HG02642 (cell line): ENCODE measurements at regions not wholly inside any gene's neighbourhood (a gene's known extent, or its start where the extent isn't known, plus 50 kb on each side); places are given as distances from the start of the nearest gene placed in this dataset.

Experiments
- ATAC-seq: cut with Tn5 transposase; IDR thresholded peaks from one replicate; pipeline ENCODE4 v1.9.1; 2021; ENCODE audit warnings: mild to moderate bottlenecking; ENCODE audit not compliant: unreplicated experiment, poor library complexity

DNA sequence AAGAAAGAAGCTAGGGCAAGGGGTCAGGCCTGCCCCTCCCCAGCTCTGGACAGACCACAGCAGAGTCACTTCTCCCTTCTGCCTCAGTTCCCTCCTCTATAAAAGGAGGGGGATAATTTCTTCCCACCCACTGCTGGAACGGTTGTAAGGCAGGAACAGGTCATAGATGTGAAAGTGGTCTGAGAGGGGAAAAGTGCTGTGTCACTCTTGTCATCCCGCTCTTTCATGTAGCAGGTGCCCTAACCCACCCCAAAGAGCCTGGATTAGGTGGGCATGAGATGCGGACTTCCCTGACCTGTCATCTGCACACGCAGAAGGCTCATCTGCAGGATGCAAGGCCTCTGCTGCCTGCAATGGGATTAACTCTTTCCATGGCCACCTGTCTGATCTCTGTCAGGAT, 218.2 kb upstream of the LRFN2 start:
- ATAC-seq, result no peak

DNA sequence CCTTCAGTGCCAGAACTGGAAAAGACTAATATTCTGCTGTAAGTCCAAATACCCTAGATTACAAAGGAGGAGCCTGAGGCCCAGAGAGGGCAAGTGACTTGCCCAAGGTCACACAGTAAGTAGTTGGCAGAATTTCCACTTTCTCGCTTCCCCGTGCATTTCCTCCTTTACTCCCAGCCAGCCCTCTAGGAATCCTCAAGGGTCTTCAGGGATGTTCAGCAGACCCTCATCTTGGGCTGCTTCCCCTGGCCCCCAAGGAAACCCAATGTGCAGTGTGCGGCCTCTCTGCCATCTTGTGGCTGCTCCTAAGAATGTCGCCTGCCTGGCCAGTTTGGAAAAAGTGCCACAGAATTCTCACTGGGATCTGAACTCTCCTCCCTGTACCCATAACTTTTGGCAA, 217.7 kb upstream of the LRFN2 start:
- ATAC-seq, result no peak

DNA sequence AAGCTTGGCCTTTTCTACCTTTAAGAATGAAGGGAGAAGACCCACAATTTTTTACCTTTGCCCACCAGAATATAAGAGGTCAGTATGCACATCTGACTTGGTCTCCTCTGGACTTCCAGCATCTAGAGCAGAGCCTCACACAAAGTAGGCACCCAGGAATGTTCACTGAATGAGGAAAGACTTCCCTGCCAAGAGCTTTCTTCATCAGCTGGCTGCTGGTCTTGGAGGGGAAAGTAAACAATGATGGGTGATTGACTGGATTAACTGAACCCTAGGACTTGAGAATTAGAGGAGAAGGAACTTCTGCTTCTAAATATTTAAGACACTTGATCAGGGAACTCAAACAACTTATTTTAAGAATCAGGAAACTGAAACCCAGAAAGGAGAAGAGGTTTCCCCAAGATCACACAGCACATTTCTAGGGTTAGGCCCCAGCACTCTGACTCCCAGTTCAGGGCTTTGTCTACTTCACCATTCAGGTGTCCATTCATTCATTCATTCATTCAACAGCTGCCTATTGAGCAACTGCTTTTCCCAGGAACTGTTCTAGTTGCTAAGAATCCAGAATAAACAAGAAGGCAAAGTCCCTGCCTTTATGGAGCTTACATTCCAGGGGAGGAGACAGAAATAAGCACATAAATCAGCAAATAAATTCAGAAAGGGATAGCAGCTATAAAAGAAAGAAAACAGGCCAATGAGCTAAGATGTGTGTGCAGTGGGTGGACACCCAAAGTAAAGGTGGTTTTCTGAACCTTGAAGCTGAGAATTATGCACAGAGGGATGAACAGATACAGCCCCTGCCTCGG, 216.9 kb upstream of the LRFN2 start:
- ATAC-seq, result no peak

DNA sequence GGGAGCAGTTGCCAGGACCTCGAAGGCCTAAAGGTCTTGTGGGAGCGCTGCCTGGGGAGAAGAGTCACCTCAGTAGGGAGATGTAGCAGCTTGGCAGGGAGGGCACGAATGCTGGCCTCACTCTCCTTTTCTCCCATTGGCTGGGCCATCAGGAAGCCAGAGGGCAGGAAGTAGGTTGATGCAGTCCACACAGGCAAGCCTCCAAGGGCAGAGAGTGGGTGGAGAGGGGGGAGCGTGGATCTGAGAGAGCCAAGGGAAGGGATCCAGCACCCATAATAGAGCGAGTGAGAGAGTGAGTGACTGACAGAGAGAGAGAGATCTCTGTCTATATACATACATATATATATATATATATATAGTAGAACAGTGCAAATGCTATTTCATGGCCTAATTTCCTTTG, 215.3 kb upstream of the LRFN2 start:
- ATAC-seq, result no peak

DNA sequence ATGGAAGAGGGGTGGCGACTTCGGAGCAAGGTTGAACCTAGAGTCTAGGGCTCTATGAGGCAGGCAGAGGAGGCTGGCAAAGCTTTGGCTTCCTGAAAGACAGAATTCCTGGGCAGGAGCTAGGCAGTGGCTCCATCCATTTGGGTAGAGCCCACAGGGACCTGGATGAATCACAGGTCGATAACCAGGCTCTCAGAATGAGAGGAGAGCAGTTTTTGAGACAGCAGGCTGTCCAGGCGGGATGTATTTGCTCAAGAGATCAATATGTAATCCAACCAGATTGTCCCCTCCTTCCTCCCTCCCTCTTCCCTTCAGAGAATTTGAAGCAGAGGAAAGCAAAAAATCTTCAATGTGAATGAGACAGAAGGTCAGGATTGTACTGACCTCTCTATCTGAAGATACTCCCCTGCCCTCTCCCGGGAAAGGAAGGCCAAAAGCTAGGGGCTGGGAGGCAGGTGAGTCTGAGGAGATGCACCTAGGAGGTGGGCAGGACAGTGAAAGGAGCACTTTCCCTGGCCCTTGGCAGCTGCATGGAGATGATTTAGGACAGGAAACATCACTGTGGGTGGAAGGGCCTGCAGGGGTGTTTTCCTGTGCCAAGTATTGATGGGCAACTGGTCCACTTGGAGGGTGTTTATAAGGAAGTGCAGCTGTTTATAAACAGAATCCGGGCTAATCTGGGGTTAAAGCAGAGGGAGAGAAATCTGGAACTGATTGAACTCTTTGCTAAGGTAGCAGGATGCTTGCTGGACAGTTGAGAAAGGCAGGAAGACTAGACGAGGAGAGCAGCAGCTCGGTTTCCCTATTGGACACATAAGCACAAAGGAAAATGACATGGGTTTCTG, 212.4 kb upstream of the LRFN2 start:
- ATAC-seq, result no peak

DNA sequence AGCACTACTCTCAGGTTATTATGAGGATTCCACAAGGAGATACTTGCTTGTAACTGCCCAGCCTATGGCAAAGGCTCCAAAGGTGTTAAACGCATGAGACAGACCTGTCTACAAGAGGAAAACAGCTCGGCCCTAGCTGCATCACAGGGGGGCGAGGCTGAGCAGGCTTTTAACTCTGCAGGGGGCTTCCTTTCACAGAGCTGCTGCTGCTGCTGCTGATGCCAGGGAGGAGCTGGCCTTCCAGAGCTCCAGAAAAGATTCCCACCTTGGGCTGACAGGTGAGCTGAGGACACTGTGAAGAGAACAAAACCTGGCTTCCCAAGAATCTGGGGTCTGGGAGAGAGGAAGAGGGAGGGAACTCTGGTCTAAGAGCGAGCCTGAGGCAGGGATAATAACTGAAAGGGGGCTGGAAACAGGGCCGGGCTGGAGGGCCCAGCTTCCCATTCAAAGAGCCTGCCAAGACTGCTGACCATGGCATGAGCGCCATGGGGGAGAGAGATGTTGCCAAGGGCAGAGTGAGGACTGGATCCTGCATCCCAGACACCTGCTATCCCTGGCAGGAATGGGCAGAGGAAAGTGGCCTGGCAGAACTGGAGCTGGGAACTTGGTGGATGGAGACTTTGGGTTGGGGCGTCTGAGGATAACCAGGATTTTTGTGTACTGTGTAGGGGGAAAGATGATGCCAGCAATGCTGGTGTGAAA, 211.1 kb upstream of the LRFN2 start:
- no peak for ATAC-seq

DNA sequence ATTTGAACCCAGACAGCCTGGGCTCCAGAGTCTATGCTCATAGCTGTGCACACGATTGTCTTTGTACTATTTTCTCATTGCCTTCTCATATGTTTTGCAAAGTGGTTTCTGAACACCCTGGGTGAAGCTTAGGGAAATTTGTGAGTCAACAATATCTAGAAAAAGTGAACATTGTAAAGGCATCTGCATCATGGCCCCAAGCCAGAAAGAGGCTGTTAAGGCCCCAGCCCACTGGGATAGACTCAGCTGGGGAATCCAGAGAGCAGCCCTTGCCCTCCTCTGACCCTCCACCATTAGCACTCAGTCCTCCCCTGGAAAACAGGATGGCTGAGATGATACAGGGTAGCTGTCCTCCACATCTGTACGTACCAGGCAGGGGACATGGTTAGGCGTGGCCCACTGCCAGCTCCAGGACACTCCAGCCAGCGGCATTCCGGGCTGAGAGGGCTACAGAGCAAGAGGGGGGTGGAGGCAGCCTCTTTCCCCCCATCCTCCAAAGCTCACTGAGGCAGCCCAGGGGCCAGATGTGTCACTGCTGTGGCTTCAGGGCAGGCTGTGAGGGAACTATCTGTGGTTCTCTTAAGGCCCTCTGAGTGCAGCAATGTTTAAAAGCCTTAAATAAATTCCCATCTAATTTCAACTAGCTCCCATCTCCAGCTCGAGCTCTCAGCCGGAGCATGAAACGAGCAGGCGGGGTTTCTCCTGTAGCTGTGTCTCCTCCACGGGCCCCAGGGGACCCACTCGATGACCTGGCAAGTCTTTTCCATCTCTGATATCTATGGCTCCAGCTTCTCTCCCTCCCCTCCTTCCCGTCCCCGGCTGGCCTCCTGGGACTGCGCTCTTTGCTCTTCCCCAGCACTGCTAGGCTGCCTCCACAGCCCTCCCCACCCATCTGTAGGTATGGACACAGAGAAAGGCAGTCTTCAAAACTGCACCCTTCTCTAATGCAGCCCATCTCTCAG, 209.4 kb upstream of the LRFN2 start:
- no peak for ATAC-seq

DNA sequence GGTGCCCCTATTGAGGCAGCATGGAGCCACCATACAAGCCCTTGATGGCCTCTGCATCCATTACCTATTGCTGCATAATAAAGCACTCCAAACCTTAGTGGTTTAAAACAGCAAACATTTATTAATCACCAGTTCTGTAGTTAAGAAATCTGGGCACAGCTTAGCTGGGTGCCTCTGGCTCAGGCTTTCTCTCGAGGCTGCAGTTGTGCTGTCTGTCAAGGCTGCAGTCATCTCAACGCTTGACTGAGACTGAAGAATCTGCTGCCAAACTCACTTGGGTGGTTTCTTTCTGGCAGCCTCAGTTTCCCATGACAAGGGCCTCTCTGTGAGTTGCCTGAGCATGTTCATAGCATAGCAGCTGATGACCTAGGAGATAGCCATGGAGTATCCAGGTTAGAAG, 207.4 kb upstream of the LRFN2 start:
- ATAC-seq, result no peak

DNA sequence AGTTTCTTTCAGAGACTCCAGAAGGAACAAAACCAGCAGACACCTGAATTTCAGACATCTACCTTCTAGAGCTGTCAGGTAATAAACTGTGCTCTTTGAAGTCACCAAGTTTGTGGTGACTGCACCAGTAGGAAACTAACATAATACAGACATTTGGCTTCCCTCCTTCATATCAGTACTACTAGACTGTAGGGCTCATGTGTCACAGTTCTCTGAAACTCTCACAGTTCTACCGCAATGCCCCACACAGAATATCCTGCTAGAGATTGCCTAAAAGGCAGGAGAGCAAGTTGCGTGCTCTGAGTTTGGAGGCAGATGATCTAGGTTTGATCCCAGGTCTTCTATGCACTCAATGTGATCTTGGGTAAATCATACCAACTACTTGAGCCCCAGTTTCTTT, 205.0 kb upstream of the LRFN2 start:
- no peak for ATAC-seq

DNA sequence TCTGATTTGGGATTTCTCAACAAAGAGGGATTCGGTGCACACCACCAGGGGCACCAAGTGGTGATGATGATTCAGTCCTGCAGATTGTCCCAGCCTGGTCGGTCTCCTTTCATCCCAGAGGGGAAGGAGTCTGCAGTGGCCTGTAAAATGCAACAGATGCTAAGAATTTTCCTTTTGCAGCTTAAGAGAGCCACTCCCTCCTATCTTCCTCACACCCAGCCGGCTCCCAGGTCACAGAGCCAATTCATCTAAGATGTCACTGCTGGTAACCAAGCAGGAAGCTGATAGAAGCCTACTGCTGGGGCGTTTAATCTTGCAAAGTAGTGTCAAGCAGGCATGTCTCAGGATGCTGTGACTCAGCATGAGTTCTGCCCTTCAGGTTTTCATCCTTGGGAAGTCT, 203.8 kb upstream of the LRFN2 start:
- ATAC-seq, result no peak

DNA sequence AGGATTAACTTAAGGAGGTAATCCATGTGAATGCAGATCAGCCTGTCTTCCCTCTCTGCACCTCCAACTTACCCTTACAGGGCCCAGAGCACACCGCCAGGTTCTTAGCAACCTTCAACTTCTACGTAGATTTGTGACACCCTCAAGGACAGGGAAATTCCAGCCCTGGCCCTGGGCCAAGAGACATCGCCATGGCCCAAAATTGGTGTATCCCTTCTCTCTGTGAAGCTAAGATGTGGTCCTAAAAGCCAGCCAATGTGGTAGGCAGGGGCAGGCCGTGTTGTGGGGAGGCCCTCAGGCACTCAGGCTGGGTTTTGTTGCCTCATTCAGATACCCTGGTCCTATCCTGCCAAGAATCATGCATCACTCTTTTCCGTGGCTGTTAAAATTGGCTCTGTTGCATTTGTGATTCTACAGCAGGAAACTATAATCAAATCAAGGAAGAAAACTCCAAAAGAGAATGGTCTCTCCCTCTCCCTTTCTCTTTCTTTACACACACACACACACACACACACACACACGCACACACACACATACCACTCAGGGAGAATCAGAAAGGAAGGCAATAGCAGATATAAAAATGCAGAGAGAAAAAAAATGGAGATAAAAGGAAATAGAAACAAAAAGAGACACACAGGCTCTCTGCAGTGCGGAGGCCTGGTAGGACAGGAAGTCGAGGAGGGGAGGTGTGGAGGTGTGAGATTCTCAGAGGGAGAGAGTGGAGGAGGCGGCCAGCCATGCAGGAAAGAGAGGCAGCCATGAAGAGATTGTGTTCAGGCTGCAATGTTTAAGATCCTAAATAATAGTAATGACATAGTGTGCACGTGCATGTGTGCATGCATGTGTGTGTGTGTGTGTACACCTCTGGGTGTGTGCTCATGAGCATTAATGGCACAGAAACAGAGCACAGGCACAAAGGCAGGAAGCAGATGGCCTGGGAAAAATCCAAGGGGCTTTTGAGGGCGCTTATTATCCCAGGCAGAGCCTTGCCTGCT, 201.8 kb upstream of the LRFN2 start:
- no peak for ATAC-seq

DNA sequence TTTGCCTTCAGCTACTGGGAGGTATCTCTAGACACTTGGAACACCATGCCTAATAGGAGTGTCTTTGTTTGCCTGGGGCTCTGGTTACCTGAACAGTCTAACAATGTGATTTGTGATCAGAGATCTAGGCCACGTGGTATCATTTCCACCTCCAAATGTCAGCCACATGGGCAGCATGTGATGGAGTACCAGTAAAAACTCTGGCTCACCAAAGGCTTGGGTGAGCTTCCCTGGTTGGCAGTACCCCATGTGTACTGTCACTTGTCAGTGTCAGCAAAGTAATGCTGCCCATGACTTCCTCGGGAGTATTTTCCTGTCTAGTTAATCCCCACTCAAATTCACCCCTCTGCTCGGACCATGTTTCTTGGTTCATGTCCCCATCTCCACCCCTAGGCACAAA, 195.2 kb upstream of the LRFN2 start:
- no peak for ATAC-seq

DNA sequence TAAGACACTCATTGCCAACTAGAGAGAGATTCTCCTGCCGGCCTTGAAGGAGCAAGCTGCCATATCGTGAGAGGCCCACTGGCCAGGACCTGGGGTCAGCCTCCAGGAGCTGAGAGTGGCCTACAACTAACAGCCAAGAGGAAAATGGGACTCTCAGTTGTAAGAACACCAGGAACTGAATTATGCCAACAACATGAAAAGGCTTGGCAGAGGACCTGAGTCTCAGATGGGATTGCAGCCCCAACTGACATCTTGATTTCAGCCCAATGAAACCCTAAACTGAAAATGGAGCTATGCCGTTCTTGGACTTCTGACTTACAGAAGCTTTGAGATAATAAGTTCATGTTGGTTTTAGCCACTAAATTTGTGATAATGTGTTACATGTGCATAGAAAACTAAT, 193.5 kb upstream of the LRFN2 start:
- ATAC-seq, result no peak

DNA sequence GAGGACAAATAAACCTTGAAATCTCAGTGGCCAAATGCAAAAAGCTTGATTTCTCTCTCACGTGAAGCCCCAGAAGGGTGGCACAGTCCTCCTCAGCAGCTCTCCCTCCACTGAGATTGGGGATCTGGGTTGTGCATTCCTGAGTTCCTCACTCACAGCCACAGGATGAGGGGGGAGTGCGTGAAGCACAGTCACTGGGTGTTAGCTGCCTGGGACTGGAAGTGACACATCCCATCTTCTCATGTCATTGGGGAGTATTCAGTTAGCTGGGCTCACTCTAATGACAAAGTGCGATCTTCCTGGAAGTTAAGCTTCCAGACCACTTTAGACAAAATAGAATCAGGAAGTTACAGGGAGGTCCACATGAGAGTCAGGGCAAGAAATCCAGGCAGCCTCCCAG, 192.2 kb upstream of the LRFN2 start:
- no peak for ATAC-seq

DNA sequence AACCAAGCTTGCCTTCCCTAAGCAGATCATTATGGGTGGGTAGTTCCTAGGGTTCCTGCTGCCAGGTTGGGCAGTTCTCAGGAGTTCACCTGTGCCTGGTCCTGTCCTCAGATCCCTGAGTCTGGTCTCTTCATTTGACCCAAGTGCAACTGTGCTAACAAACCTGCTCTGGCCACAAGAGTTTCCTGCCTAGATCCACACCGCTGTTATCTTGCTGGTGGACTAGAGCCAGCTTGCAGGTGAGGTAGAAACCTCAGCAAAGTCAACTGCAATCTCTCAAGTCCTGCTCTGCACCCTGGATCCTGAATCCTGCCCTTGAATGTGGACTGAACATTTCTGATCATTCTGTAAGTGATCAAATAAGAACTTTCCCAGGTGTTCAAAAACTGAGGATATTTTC, 191.8 kb upstream of the LRFN2 start:
- ATAC-seq, result no peak

DNA sequence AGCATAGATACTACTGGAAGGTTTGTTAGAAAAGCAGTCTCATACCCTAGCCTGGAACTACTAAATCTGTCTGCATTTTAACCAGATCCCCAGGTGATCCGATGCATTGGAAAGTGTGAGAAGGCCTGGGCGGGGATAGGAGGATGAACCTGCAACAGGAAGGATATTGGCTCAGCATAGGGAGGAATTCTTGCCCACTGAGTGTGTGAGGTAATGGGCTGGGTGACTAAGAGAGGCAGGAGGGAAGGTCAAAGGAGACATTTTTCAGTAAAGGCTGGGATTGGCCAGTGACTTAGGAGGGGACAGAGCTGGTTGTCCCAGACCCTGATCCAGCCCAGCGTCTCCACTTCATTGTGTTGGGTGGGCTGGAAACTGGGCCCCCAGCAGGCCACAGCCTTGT, 191.0 kb upstream of the LRFN2 start:
- ATAC-seq, result no peak

DNA sequence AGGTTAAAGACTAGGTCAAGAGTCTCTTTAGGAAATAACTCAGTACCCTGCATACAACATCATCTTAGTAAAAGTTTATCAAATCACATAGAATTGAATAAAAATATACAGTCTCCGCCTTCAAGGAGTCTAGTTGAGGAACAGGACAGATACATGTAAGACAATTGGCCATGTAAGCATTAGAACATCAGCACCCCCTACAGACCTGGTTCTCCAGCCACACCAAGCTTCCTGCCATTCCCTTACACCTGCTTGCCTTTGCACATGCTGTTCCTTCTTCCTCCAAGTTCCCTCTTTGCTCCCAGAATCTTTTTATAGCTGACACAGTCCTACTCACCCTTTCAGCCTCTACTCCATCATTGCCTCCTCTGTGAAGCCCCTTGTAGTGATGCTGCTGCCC, 187.8 kb upstream of the LRFN2 start:
- ATAC-seq, result no peak

DNA sequence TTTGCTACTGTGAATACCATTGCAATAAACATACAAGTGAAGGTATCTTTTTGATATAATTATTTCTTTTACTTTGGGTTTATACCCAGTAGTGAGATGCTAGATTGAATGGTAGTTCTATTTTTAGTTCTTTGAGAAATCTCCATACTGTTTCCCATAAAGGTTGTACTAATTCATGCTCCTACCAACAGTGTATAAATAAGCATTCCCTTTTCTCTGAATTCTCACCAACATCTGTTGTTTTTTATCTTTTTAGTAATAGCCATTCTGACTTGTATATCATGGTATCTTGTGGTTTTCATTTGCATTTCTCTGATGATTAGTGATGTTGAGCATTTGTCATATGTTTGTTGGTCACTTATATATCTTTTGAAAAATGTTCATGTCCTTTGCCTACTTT, 183.6 kb upstream of the LRFN2 start:
- ATAC-seq, result no peak

DNA sequence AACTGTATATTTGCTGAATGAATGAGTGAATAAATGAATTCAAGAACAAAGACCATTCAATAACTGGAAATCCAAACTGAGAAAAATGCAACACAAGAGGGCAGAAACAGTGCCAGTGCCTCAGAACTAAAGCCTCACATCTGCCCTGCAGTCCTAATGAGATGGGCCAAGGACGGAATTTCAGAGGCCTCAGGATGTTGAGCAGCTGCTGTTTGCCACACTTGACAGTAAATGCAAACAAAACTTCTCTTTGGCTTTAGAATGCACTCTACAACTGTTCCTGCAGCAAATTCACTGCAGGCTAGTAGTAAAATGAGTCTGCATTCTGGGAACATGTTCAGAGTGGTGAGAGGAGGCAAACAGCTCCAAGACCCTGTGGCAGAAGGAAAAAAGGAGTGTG, 177.6 kb upstream of the LRFN2 start:
- ATAC-seq, result no peak
